HepG2 (cell line): ENCODE measurements at regions not wholly inside any gene's neighbourhood (a gene's known extent, or its start where the extent isn't known, plus 50 kb on each side); places are given as distances from the start of the nearest gene placed in this dataset.

Source experiments
- ATAC-seq: fragments of 200-7000 bp; cut with Tn5 transposase; 3 replicates; pipeline ENCODE4 v1.9.1; 2020; ENCODE audit warnings: mild to moderate bottlenecking, moderate library complexity
- BruUV-seq: library from RNA; stranded (reverse); fragments of 400-500 nt; replicated peaks from 2 replicates; lab custom pipeline; 2021; lab: Mats Ljungman, UMichigan
- CTCF ChIA-PET: fragments of 300-600 bp; formaldehyde crosslinking; extraction: SDS; loops from one replicate; lab custom pipeline; 2021; ENCODE audit warnings: low total read pairs, inconsistent platforms, low intra/inter-chr PET ratio; lab: Yijun Ruan, JAX
- POLR2A ChIA-PET: fragments of 350-600 bp; sonication (Branson Sonifier 250); formaldehyde crosslinking; loops from one replicate; lab custom pipeline; 2020; ENCODE audit warnings: antibody characterized with exemption, inconsistent platforms; lab: Yijun Ruan, JAX
- DNase-seq: peaks from one replicate; pipeline ENCODE4 v3.0.0-alpha.2; 2015; ENCODE audit warnings: low spot score
- FAIRE-seq: peaks from 3 replicates; lab custom pipeline; 2011; peaks lifted over from hg19 to GRCh38; lab: Jason Lieb, UNC
- H2AFZ ChIP-seq: one replicate; pipeline ENCODE4 v1.6.1; 2011; ENCODE audit warnings: low read length, inconsistent platforms
- H3K27ac ChIP-seq: fragments of 300-600 bp; 3 replicates; pipeline ENCODE4 v1.8.0; 2011; ENCODE audit warnings: mixed run types, mild to moderate bottlenecking, mixed read lengths, low read length, inconsistent platforms; ENCODE audit not compliant: insufficient read depth; ENCODE audit errors: extremely low read length
- H3K27me3 ChIP-seq, 2 experiments: fragments of 200-600 bp in 1 of 2; 2 replicates in 1 of 2; 3 replicates in 1 of 2; pipeline versions ENCODE4 v1.6.0 to v1.8.0; 2011; ENCODE audit warnings: low read length in 2 of 2, mild to moderate bottlenecking in 2 of 2, moderate library complexity in 2 of 2, inconsistent platforms in 1 of 2; ENCODE audit not compliant: insufficient read depth in 2 of 2, control insufficient read depth in 1 of 2
- H3K36me3 ChIP-seq, 2 experiments: fragments of 200-600 bp in 1 of 2; replicated peaks in 1 of 2; 2 replicates in 1 of 2; 3 replicates in 1 of 2; pipeline versions ENCODE4 v1.5.1 to v1.8.0; 2011; ENCODE audit warnings: low read length in 2 of 2, inconsistent platforms in 1 of 2; ENCODE audit not compliant: insufficient read depth in 2 of 2, control insufficient read depth in 1 of 2
- H3K4me1 ChIP-seq: 2 replicates; pipeline ENCODE4 v1.5.1; 2012; ENCODE audit warnings: low read length, inconsistent platforms; ENCODE audit not compliant: insufficient read depth
- H3K4me2 ChIP-seq: 2 replicates; pipeline ENCODE4 v1.6.0; 2011; ENCODE audit warnings: low read depth, low read length, inconsistent platforms
- H3K4me3 ChIP-seq, 3 experiments: fragments of 200-600 bp in 1 of 3; sonication (generic), shearing (Covaris generic) in 1 of 3; replicated peaks in 1 of 3; 2 replicates each; pipeline ENCODE4 v1.5.1; 2011 to 2016; ENCODE audit warnings: low read length in 3 of 3, inconsistent platforms in 2 of 3, low read depth in 2 of 3, mild to moderate bottlenecking in 2 of 3, control low read depth in 1 of 3, mixed read lengths in 1 of 3; ENCODE audit not compliant: insufficient read depth in 1 of 3
- H3K79me2 ChIP-seq: one replicate; pipeline ENCODE4 v1.6.1; 2011; ENCODE audit warnings: low read length, inconsistent platforms; ENCODE audit not compliant: insufficient read depth
- H3K9ac ChIP-seq: 2 replicates; pipeline ENCODE4 v1.6.0; 2011; ENCODE audit warnings: mild to moderate bottlenecking, low read depth, low read length, inconsistent platforms; ENCODE audit not compliant: insufficient read depth
- H3K9me3 ChIP-seq: 2 replicates; pipeline ENCODE4 v1.5.1; 2012; ENCODE audit warnings: mild to moderate bottlenecking, low read length
- H4K20me1 ChIP-seq: 2 replicates; pipeline ENCODE4 v1.6.0; 2011; ENCODE audit warnings: inconsistent platforms, mild to moderate bottlenecking, low read length, moderate library complexity; ENCODE audit not compliant: insufficient read depth
- DR1 ChIP-seq: sonication (generic); formaldehyde crosslinking; IDR thresholded peaks from 2 replicates; pipeline ENCODE4 v1.8.0; 2021; ENCODE audit warnings: mild to moderate bottlenecking, missing genetic modification reagents, inconsistent platforms
- GRHL1 ChIP-seq: sonication (generic); formaldehyde crosslinking; conservative IDR thresholded peaks from 2 replicates; pipeline ENCODE4 v1.8.0; 2022; ENCODE audit warnings: missing genetic modification reagents
- HNF4A ChIP-seq: sonication (generic); formaldehyde crosslinking; IDR thresholded peaks from 2 replicates; pipeline ENCODE4 v1.4.0; 2020; ENCODE audit warnings: missing genetic modification reagents
- HNRNPUL1 ChIP-seq: fragments of 200-400 bp; formaldehyde crosslinking; IDR thresholded peaks from 2 replicates; pipeline ENCODE4 v1.6.1; 2017; ENCODE audit warnings: low read depth, mild to moderate bottlenecking, low read length, moderate library complexity
- MNT ChIP-seq: fragments of 450-650 bp; IDR thresholded peaks from 2 replicates; pipeline ENCODE4 v1.6.1; 2016
- RXRB ChIP-seq: IDR thresholded peaks from 2 replicates; pipeline ENCODE4 v1.6.1; 2016; ENCODE audit warnings: borderline replicate concordance, missing genetic modification reagents, missing compliant biosample characterization
- SAFB2 ChIP-seq: sonication (generic); formaldehyde crosslinking; IDR thresholded peaks from 2 replicates; pipeline ENCODE4 v1.5.1; 2020; ENCODE audit warnings: missing genetic modification reagents, low read depth, mild to moderate bottlenecking, borderline replicate concordance
- SOX13 ChIP-seq, 3 experiments: fragments of 450-650 bp in 1 of 3; sonication (generic) in 1 of 3; formaldehyde crosslinking in 1 of 3; IDR thresholded peaks in 2 of 3; conservative IDR thresholded peaks in 1 of 3; 2 replicates each; pipeline versions ENCODE4 v1.5.0 to v1.6.1; 2016 to 2020; ENCODE audit warnings: antibody characterized with exemption in 1 of 3, mild to moderate bottlenecking in 1 of 3, missing compliant biosample characterization in 1 of 3, missing genetic modification reagents in 1 of 3, moderate library complexity in 1 of 3
- SP5 ChIP-seq: IDR thresholded peaks from 2 replicates; pipeline ENCODE4 v1.6.1; 2016; ENCODE audit warnings: low read depth, borderline replicate concordance
- SYNCRIP ChIP-seq: fragments of 200-400 bp; formaldehyde crosslinking; IDR thresholded peaks from 2 replicates; pipeline ENCODE4 v1.6.1; 2018; ENCODE audit warnings: mild to moderate bottlenecking, low read depth, low read length; ENCODE audit not compliant: insufficient read depth
- ZBTB7A ChIP-seq: sonication (generic); formaldehyde crosslinking; IDR thresholded peaks from 2 replicates; pipeline ENCODE4 v1.8.0; 2022; ENCODE audit warnings: mild to moderate bottlenecking, missing genetic modification reagents
- ZNF281 ChIP-seq: sonication (generic); formaldehyde crosslinking; IDR thresholded peaks from 2 replicates; pipeline ENCODE4 v1.4.0; 2020; ENCODE audit warnings: missing genetic modification reagents, borderline replicate concordance
- WGBS: methylation state at CpG from one replicate; pipeline ENCODE4 v1.1.6; 2017; ENCODE audit warnings: low lambda C conversion rate; 5-methylcytosine and 5-hydroxymethylcytosine counted together
- in situ Hi-C: cut with HindIII; loops from 2 replicates; pipeline ENCODE4 v1.10.0; 2017; ENCODE audit warnings: low pct_unique_long_range_greater_than_20kb; ENCODE audit not compliant: extremely low pct_ligation_motif_present
- intact Hi-C: fragments of 100-400 bp; cut with micrococcal nuclease; formaldehyde crosslinking; loops from one replicate; pipeline ENCODE4 v1.10.0; 2022; ENCODE audit not compliant: unreplicated experiment
- TF ChIP-seq, protein P1 (sequence below): sonication (generic); formaldehyde crosslinking; IDR thresholded peaks from 2 replicates; pipeline ENCODE4 v1.4.0; 2020; ENCODE audit warnings: missing genetic modification reagents
- TF ChIP-seq, protein P2 (sequence below): sonication (generic); formaldehyde crosslinking; IDR thresholded peaks from 2 replicates; pipeline ENCODE4 v1.5.1; 2020; ENCODE audit warnings: missing genetic modification reagents, mild to moderate bottlenecking, borderline replicate concordance

DNA sequence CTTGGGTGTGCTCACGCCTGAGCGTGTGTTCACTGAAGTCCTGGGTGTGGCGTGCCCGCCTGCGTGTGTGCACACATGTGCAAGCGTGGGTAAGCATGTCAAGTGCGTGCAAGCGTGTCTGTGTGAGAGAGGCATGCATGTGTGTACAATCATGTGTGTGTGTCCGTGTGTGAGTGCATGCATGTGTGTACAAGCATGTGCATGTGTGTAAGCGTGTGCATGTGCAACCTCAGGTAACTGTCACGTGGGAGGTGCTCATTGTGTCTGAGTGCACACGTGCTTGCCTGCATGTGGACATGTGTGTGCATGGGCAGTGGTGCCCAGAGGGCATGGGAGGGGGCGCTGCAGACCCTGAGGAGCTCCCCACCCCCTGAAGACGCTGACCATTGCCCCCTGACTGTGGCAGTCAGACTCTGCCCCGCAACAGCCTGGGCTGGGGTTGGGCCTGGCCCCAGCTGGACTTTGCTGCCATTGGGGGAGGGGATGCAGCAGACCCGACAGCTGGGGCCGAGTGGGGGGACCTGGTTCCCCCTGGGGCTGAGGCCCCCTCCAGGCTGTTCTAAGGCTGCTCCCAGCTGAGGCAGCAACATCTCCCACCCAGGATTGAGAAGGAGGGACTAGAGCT lies 88.1 kb downstream of the UNCX start:
- FAIRE-seq (no peak), DNase-seq (no peak), ATAC-seq (no peak)
- H3K4me1 ChIP-seq, result peaks cover 7% of the 10 kb centered on the region; the same call in 1 of the 2 replicates
- intact Hi-C loops, result no loop called here
- no TSS peak for BruUV-seq
- H4K20me1 ChIP-seq, result no peaks in the 10 kb centered on the region
- H3K4me2 ChIP-seq, result no peak overlapping the region
- H3K27me3 ChIP-seq, result peaks cover 8 to 31% of the 10 kb centered on the region in 2 experiments; a peak in 3 of 5 replicates
- no peak overlapping the region for H3K27ac ChIP-seq
- no peaks in the 10 kb centered on the region for H3K9me3 ChIP-seq
- no peak overlapping the region for H3K9ac ChIP-seq
- no peaks in the 10 kb centered on the region for H3K79me2 ChIP-seq
- 70% methylated on average over 5 of the region's 17 CpGs for WGBS
- in situ Hi-C loops, result no loop called here
- no peak overlapping the region for H3K4me3 ChIP-seq
- no peak overlapping the region for H2AFZ ChIP-seq
- ChIA-PET POLR2A (no interaction called here), CTCF (no interaction called here)
- no peaks in the 10 kb centered on the region for H3K36me3 ChIP-seq
- TF ChIP-seq MNT (peak; percentile 99), ZBTB7A (CRISPR knock-in tag) (peak; percentile 23; the same call in 1 of the 2 replicates), HNF4A (peak; percentile 50), HNRNPUL1 (no peak), SYNCRIP (no peak), RXRB (CRISPR knock-in tag) (no peak), DR1 (CRISPR knock-in tag) (no peak), SOX13 (IDR thresholded peaks at IDR 0.05) (no peak), SOX13 (CRISPR knock-in tag; conservative IDR thresholded peaks at IDR 0.05 in 1 of 2, IDR thresholded peaks at IDR 0.05 in 1 of 2) (no peak), SP5 (CRISPR knock-in tag) (no peak), SAFB2 (CRISPR knock-in tag) (no peak), GRHL1 (CRISPR knock-in tag) (no peak), ZNF281 (CRISPR knock-in tag) (peak; percentile 37; the same call in 1 of the 2 replicates)
- TF ChIP-seq, protein P1, sequence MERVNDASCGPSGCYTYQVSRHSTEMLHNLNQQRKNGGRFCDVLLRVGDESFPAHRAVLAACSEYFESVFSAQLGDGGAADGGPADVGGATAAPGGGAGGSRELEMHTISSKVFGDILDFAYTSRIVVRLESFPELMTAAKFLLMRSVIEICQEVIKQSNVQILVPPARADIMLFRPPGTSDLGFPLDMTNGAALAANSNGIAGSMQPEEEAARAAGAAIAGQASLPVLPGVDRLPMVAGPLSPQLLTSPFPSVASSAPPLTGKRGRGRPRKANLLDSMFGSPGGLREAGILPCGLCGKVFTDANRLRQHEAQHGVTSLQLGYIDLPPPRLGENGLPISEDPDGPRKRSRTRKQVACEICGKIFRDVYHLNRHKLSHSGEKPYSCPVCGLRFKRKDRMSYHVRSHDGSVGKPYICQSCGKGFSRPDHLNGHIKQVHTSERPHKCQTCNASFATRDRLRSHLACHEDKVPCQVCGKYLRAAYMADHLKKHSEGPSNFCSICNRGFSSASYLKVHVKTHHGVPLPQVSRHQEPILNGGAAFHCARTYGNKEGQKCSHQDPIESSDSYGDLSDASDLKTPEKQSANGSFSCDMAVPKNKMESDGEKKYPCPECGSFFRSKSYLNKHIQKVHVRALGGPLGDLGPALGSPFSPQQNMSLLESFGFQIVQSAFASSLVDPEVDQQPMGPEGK (CRISPR knock-in tag), result peak; percentile 48
- TF ChIP-seq, protein P2, sequence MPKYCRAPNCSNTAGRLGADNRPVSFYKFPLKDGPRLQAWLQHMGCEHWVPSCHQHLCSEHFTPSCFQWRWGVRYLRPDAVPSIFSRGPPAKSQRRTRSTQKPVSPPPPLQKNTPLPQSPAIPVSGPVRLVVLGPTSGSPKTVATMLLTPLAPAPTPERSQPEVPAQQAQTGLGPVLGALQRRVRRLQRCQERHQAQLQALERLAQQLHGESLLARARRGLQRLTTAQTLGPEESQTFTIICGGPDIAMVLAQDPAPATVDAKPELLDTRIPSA (CRISPR knock-in tag), result no peak
